ENCODE measurements at regions not wholly inside any gene's neighbourhood (a gene's known extent, or its start where the extent isn't known, plus 50 kb on each side); places are given as distances from the start of the nearest gene placed in this dataset.
A peak's percentile ranks its signal among the peaks of the same experiment; 100 is the strongest.

DNA sequence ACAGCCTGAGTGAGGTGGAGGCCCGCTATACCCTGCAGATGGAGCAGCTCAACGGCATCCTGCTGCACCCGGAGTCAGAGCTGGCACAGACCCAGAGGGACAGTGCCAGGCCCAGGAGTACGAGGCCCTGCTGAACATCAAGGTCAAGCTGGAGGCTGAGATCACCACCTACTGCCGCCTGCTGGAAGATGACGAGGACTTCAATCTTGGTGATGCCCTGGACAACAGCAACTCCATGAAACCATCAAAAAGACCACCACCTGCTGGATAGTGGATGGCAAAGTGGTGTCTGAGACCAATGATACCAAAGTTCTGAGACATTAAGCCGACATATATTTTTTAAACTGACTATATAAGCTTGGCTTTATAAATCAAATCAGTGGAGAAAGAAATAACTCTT, 73.3 kb upstream of the HHIP start:
- DNase-seq (ENCODE audit: low read depth), result no peak

- DNase-seq (ENCODE audit: low read depth), result no peak
These were observed 72.0 kb upstream of the HHIP start for GRCh38 chr4:144574000-144574399.

DNA sequence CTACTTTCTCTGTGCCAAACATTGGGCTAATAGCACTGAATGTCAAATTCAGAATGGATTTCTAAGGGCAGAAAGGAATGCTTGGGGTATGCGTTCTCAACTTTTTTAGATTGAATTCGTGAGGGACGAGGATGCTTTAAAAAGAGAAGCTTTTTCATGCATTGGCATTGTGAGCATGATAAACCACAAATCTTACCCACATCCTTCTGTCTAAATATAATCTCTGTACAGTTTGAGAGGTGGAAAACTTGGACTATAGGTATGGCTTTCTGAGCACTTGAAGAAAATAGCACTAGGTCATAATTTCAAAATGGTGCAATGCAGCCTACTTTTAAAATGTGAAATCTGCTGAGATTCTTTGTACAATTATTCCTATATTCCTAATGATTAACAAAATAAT, 71.4 kb upstream of the HHIP start:
- DNase-seq (ENCODE audit: low read depth), result no peak

- no peak for DNase-seq (ENCODE audit: low read depth)
These were observed 70.8 kb upstream of the HHIP start for GRCh38 chr4:144575181-144575580.

DNA sequence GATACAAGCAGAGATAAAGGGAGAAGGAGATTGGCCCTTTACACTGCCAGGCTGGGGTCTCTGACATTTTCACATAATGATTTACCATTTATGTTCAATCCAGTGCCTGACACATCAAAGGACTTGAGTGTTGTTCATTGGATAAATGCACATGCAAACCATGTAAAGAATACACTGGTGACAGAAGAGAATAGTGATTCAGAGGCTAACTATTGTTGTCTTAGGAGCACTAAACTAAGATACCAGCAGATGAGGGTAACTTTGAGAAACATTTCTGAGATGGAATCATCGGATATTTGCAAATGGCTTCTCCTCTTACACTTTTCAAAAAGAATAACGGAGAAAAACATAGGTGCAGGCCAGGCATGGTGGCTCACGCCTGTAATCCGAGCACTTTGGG, 67.3 kb upstream of the HHIP start:
- DNase-seq (ENCODE audit: low read depth), result no peak

- no peak for DNase-seq (ENCODE audit: low read depth)
These were observed 66.4 kb upstream of the HHIP start for GRCh38 chr4:144579411-144580030.

DNA sequence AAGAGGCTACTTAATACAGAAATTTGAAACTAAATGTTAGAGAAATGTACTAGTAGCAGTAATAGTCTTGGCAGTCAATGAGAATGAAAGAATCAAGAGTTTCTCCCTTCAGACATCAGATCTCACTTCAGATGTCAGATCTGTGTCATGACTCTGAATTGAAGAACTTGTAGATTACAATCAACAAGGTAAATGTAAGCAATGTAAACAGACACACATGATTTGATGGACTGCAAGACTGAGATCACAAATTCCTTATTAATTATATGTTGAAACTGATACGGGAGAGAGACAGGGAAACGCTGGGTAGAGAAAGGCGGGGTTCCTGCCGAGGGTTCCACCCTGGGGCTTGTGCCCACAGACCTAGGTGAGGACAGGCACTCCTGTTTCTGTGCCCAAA, 65.5 kb upstream of the HHIP start:
- DNase-seq (ENCODE audit: low read depth), result no peak

- DNase-seq (ENCODE audit: low read depth), result peak; percentile 53
These were observed 63.7 kb upstream of the HHIP start for GRCh38 chr4:144582105-144582850.

DNA sequence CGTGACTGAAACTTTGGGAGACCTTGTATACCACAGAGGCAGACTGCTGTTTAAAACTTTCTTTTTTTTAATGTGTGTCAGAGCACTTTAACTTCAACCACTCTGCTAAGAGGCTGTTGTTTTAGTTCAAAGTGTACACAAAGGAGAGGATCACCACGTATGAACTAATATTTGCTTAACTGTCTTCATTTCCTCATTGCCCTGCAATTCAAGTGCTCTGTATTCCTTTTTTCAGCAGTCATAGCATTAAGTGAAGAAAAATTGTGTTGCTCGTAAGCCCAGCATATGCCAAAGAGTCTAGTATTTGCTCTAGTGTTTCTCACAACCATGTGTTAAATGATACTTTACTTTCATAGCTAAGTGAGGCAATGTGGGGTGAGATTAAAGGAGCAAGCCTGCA, 63.0 kb upstream of the HHIP start:
- peak; percentile 54 for DNase-seq (ENCODE audit: low read depth)

GRCh38 chr4:144583658-144584057, 62.3 kb upstream of the HHIP start:
- DNase-seq (ENCODE audit: low read depth), result peak; percentile 96

GRCh38 chr4:144584428-144584827, 61.5 kb upstream of the HHIP start:
- no peak for DNase-seq (ENCODE audit: low read depth)

- no peak for DNase-seq (ENCODE audit: low read depth)
These were observed 56.4 kb upstream of the HHIP start for GRCh38 chr4:144589512-144589911.

DNA sequence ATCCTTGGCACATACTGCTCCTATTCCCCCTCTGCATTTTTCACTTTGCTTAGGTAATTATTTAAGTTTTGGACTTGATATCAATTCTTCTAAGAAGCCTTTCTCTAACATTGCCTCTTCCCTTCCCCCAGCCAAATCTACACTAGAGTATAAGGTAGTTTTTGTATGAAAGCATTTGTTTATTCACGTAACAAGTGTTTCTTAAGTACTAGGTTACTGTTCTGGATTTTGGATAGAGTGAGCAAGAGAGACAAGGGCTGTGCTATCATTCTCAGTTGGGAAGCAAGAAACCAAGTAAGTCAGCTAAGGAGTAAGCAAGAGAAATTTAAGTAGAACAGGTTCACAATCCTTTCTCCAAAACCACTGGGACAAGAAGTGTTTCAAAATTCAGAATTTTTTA, 55.9 kb upstream of the HHIP start:
- DNase-seq (ENCODE audit: low read depth), result no peak

GRCh38 chr4:144591401-144591800, 54.6 kb upstream of the HHIP start:
- DNase-seq (ENCODE audit: low read depth), result peak; percentile 90

DNA sequence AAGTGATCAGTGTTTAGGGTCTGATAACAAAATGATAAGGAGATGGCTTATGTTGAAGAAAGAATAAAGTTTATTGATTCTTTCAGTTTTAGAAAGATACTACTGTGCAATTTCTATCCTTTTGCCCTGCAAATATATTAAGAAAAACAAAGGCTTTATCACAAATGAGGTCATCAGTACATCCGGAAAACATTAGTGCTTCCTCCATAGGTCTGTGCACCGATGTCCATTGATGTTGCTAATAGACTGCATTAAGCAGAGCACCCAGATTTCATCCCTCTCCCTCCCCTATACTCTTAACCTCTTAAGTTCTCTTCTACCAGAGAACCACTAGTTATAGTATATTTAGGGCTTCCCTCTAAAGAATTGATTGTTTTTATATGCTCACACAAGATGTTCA, 53.7 kb upstream of the HHIP start:
- DNase-seq (ENCODE audit: low read depth), result no peak

DNA sequence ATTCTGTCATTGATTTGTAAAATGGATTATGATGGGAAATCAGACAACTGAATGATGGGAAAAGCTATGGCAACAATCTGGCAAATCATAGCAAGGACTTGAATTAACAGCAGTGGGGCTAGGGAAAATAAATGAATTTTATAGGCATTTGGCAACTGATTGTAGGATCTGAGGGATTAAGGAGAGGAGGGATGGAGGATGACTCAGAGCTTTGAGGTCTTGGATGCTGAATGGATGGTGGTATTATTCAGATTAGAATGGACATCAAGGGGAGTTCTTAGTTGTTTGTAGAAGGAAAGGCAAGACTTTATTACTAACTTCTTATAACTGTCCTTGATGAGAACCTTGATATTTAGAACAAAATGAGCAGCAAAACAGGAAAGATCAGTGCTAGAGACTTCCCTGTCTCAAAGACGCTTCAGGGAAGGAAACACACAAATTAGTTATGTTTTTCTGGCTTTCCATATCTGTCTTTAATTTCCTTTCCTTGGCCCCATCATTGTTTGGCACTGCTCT, 51.4 kb upstream of the HHIP start:
- no peak for DNase-seq (ENCODE audit: low read depth)

GRCh38 chr4:144595681-144596080, 50.3 kb upstream of the HHIP start:
- DNase-seq (ENCODE audit: low read depth), result no peak

All from renal cortical epithelial cell (primary cell).